GM19463 (cell line): ENCODE measurements at regions not wholly inside any gene's neighbourhood (a gene's known extent, or its start where the extent isn't known, plus 50 kb on each side); places are given as distances from the start of the nearest gene placed in this dataset.
"Not testable (repeated sequence)": the region's sequence is repeated elsewhere in the genome, so short reads cannot be mapped to it uniquely, and the experiment has no call there.

Experiments used
- ATAC-seq: cut with Tn5 transposase; IDR thresholded peaks from one replicate; pipeline ENCODE4 v1.9.1; 2021; ENCODE audit warnings: mild to moderate bottlenecking, moderate library complexity; ENCODE audit not compliant: unreplicated experiment

GRCh38 chr18:29753379-29753778 lies 1289.2 kb downstream of the DSC3 start:
- no peak for ATAC-seq

DNA sequence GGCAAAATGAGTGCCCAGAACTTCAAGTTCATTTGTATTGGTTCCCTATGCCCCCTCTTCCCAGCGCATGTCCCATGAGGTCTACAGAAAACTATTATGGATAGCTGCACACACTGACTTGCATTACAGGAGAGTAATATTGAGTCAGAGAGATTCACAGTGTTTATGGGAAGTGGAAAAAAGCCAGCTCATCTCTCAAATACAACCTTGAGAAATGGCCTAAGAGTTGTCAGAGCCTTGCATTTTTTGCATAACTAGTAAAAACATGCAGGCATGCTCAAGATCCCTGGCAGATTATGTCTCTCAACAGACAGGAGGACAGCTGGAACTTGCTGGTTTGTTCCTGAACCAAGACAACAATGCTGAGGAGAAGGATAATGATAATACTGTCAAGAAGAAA lies 1292.8 kb downstream of the DSC3 start:
- no peak for ATAC-seq

DNA sequence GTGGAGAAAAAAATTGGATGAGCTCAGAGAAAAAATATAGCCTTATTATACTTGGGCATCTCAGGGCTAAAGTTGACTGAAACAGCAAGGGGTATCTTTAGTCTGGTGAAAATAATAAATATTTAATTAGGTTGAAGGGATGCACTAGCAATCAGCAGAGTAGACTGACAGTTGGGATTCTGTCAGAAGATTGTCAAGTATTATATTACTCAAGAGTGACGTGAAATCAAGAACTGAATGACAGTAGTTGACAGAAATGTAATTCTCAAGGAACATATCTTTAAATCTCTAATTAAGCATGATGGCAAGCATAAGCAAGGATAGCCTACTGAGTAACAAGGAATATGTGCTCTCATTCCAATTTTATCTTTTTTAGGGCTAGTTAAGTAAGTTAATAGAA lies 1301.1 kb downstream of the DSC3 start:
- ATAC-seq: no peak

- no peak for ATAC-seq
These were observed 1304.9 kb downstream of the DSC3 start for GRCh38 chr18:29737620-29738019.

DNA sequence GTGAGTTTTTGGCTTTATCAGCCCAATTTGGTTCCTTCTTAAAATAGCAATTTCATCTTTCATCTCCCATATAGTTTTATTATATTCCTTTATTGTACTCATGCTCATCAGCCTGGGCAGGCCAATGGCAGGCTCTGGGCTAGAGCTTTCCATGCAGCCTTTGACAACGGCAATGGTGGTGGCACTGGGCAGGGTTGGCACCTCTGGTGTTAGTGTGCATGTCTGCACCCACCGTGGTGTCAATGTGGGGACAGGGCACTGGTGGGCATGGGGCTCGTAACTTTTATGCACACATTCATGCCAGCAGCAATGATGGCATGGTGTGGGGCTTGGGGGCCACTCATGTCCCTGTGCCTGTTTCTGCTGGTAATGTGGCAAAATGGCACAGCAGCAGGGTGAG lies 1305.4 kb downstream of the DSC3 start:
- no peak for ATAC-seq

- no peak for ATAC-seq
These were observed 1312.5 kb downstream of the DSC3 start for GRCh38 chr18:29730073-29730472.

DNA sequence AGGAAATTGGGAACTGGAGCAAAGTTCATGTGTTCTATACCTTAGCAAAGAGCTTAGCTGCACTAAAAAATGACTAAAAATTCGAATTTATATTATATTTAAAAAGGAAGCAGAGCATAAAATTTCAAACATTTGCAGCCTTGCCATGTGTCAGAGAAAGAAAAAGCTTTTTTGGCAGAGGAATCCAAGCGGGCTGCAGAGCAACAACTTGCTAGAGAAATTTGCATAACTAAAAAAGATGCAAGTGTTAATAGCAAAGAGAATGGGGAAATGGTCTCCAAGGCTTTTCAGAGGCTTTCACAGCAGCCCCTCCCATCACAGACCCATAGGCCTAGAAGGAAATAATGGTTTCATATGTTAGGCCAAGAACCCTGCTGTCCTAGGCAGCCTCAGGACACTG lies 1315.9 kb downstream of the DSC3 start:
- no peak for ATAC-seq

DNA sequence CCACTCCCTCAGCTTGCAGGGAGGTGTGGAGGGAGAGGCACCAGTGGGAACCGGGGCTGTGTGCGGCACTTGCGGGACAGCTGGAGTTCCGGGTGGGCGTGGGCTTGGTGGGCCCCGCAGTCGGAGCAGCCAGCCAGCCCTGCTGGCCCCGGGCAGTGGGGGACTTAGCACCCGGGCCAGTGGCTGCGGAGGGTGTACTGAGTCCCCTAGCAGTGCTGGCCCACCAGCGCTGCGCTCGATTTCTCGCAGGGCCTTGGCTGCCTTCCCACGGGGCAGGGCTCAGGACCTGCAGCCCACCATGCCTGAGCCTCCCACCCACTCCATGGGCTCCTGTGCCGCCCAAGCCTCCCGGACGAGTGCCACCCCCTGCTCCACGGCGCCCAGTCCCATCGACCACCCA lies 1319.1 kb downstream of the DSC3 start:
- ATAC-seq: not testable (repeated sequence)

DNA sequence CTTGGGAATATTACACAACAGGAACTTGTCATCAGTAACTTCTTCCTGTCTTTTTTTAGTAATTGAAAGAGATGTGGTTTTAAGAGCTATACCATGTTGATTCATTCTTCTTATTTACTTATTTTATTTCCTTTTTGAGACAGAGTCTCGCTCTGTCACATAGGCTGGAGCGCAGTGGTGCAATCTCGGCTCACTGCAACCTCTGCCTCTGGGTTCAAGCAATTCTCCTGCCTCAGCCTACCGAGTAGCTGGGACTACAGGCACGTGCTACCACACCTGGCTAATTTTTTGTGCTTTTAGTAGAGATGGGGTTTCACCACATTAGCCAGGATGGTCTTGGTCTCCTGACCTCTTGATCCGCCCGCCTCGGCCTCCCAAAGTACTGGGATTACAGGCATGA lies 1326.6 kb downstream of the DSC3 start:
- not testable (repeated sequence) for ATAC-seq

GRCh38 chr18:29712785-29713184 lies 1329.8 kb downstream of the DSC3 start:
- ATAC-seq: no peak

DNA sequence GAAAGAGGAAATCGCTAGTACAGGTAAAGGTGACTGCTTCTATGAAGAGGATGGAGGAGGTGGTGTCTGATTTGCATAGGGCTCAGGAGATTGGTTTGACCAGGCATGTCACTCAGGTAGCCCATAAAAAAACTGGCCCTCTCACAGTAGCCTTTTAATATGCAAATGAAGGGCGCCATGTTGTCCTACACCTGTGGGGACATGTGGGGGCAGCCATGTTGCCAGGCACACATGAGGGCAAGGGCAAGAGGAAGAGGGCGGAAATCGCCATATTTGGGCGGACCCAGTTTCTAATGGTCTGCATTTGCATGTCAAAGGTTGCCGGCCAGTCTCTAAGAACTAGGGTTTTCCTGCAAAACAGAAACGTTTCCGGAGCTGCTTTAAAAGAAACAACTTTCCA lies 1330.6 kb downstream of the DSC3 start:
- no peak for ATAC-seq

GRCh38 chr18:29693334-29693733 lies 1349.2 kb downstream of the DSC3 start:
- no peak for ATAC-seq

- ATAC-seq: no peak
These were observed 1361.0 kb downstream of the DSC3 start for GRCh38 chr18:29681578-29681977.

GRCh38 chr18:29664278-29665036 lies 1378.1 kb downstream of the DSC3 start:
- ATAC-seq: no peak

DNA sequence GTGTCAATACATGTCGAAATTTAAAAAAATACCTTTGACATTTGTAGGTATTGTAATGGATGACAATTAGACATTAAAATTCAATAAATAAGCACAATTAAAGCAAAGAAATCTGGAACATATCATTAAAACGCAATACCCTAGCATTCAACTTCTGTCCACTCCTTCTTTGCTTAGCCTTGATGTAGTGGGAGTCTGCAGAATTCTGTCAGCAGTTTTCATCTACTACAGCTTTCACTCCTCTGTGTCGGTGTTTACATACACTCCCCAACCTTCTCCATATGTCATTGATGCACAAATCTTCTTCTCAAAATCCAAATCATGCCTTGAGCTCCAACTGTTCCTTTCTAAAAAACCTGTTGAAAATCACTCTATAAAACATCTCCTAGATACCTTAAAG lies 1380.6 kb downstream of the DSC3 start:
- ATAC-seq: no peak

- ATAC-seq: no peak
These were observed 1381.8 kb downstream of the DSC3 start for GRCh38 chr18:29660777-29661176.

GRCh38 chr18:29653671-29654215 lies 1388.8 kb downstream of the DSC3 start:
- ATAC-seq: no peak

- ATAC-seq: no peak
These were observed 1389.7 kb downstream of the DSC3 start for GRCh38 chr18:29652797-29653196.

DNA sequence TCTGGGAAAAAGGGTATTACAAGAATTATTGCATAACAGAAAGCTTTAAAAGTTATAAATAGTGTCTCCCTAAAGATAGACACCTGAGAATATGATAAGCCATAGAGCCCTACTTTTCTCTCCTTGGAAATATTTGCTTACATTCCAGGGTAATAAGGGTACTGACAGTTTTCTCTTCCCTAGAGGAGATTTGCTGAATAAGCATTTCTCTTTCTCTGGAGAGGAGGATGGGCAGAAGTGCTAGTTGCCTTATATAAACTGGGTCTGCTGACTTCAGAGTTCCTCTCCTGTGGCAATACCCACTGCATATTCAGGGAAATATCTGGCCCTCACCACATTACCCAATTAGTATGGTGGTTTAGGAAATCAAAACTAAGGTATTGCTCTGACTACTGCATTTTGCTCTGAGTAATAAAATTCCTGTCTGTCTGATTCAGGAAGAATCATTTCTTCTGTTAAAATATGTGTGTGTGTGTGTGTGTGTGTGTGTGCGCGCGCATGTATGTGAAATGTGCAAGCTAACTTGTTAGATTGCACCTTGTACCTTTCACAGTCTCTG lies 1391.3 kb downstream of the DSC3 start:
- no peak for ATAC-seq

GRCh38 chr18:29648891-29649290 lies 1393.7 kb downstream of the DSC3 start:
- ATAC-seq: no peak

DNA sequence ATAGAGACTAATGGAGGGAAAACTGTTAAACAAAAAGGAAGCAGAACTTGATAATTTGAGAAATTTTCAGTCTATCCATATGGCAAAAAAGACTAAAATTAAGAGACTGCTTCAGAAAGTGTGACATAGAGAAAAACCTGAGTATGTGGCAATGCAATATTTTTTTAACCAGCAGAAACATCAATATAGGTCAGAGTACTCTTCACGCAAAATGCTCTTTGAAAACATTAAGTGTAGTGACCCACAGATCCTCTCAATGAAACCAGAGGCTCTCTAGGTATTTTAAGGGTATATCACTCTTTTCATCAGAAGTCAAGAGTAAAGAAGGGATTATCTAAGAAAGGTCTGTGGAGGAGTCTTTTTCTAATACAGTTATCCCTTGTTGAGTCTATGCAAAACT lies 1394.8 kb downstream of the DSC3 start:
- ATAC-seq: no peak

DNA sequence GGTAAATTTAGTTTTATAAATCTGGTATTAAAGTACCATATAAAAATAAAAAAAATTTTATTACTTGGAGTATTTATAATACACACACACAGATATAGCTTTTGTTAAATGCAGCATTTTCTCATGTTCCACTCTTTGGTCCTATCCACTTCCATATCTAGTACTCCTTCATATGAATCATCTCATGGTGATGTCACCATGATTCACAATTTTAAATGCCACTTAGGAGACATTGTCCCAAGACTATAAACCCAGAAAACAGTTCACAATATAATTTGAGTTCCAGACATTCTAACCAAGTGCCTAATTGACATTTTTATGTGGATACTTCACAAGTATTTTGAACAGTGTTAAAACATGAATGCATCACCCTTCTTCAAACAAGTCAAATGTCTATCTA lies 1398.3 kb downstream of the DSC3 start:
- no peak for ATAC-seq
